OCI-LY1 (cell line): ENCODE measurements at regions not wholly inside any gene's neighbourhood (a gene's known extent, or its start where the extent isn't known, plus 50 kb on each side); places are given as distances from the start of the nearest gene placed in this dataset.

ENCODE experiments used
- CTCF ChIP-seq: fragments of 200-600 bp; sonication (generic), shearing (Covaris generic); IDR thresholded peaks from 2 replicates; pipeline ENCODE4 v1.5.1; 2017; ENCODE audit warnings: mild to moderate bottlenecking, antibody characterized with exemption, low read length, moderate library complexity, mixed read lengths
- EZH2 ChIP-seq: fragments of 200-600 bp; sonication (generic), shearing (Covaris generic); IDR thresholded peaks from 2 replicates; pipeline ENCODE4 v1.8.0; 2017; ENCODE audit warnings: borderline replicate concordance, mixed run types, mild to moderate bottlenecking, antibody characterized with exemption, low read length, moderate library complexity, mixed read lengths

GRCh38 chr22:49500942-49501395 lies 326.7 kb downstream of the BRD1 start:
- no peak for TF ChIP-seq CTCF
- no peak for TF ChIP-seq EZH2
